GM19239 (cell line): ENCODE measurements at regions not wholly inside any gene's neighbourhood (a gene's known extent, or its start where the extent isn't known, plus 50 kb on each side); places are given as distances from the start of the nearest gene placed in this dataset.
"Not testable (repeated sequence)": the region's sequence is repeated elsewhere in the genome, so short reads cannot be mapped to it uniquely, and the experiment has no call there.

Experiments used
- DNase-seq: peaks from one replicate; pipeline ENCODE4 v3.0.0; 2011; ENCODE audit warnings: low spot score; ENCODE audit not compliant: insufficient read length
- FAIRE-seq: peaks from 2 replicates; lab custom pipeline; 2011; peaks lifted over from hg19 to GRCh38; lab: Jason Lieb, UNC

GRCh38 chr6:144776031-144776819 lies 491.1 kb downstream of the UTRN start:
- FAIRE-seq = peak; percentile 75
- DNase-seq = no peak

GRCh38 chr6:144777249-144777648 lies 492.1 kb downstream of the UTRN start:
- DNase-seq = no peak

GRCh38 chr6:144778056-144778455 lies 492.9 kb downstream of the UTRN start:
- FAIRE-seq = no peak
- no peak for DNase-seq

More at GRCh38 chr6:144777249-144777648, 492.1 kb downstream of the UTRN start:
- no peak for FAIRE-seq

GRCh38 chr6:144778773-144779492 lies 493.8 kb downstream of the UTRN start:
- no peak for DNase-seq
- no peak for FAIRE-seq

- no peak for FAIRE-seq
- DNase-seq = no peak
Measured at GRCh38 chr6:144781836-144782235, 496.7 kb downstream of the UTRN start.

DNA sequence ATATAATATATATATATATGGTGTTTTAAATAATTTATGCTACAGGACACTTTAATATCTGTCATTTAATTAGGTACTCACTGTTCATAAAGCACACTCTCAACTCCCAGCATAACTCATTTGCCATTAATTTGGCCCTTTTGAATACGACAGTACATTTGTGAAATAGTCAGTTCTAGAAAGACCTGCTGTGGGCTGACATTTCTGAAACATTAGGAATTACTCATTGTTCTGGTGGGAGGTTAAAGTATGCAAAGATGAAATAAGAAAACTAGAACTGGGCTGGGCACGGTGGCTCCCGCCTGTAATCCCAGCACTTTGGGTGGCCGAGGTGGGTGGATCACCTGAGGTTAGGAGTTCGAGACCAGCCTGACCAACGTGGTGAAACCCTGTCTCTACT lies 497.5 kb downstream of the UTRN start:
- FAIRE-seq (no peak), DNase-seq (no peak)

- FAIRE-seq = no peak
- DNase-seq = no peak
Measured at GRCh38 chr6:144785056-144785455, 499.9 kb downstream of the UTRN start.

DNA sequence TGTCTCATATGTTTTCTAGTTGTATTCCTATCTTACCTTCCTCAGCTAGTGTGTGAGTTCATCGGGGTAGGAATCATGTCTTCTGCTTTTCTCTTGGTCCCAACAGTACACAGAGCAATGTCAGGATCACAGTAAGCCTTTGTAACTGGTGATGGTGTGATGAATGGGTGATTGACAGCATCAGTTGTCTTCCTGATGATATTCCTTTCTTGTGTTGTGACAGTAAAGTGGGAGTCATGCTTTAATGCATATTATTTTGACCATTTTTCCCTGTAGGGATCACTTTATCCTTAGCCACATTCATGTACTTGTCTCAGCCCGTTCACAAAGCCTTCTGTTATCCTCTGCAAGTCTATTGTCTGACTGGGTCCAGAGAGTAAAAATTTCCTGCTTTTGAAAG lies 501.7 kb downstream of the UTRN start:
- FAIRE-seq = peak; percentile 71
- DNase-seq = no peak

DNA sequence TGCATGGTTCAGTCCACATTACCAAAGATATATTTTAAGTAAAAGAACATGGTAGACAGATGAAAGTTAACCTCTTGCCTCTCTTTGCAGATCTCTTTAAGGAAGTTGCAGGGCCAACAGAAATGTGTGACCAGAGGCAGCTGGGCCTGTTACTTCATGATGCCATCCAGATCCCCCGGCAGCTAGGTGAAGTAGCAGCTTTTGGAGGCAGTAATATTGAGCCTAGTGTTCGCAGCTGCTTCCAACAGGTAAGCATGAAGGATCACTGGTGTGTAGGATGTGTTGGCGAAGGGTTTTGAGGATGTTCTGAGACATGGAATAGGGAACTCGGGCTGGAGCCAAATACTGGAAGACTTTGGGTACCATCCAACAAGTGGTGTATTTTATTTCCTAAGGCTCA lies 508.6 kb downstream of the UTRN start:
- DNase-seq (no peak), FAIRE-seq (no peak)

DNA sequence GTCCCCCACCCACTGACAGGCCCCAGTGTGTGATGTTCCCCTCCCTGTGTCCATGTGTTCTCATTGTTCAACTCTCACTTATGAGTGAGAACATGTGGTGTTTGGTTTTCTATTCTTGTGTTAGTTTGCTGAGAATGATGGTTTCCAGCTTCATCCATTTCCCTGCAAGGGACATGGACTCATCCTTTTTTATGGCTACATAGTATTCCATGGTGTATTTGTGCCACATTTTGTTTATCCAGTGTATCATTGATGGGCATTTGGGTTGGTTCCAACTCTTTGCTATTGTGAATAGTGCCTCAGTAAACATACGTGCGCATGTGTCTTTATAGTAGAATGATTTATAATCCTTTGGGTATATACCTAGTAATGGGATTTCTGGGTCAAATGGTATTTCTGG lies 509.9 kb downstream of the UTRN start:
- not testable (repeated sequence) for DNase-seq, FAIRE-seq

DNA sequence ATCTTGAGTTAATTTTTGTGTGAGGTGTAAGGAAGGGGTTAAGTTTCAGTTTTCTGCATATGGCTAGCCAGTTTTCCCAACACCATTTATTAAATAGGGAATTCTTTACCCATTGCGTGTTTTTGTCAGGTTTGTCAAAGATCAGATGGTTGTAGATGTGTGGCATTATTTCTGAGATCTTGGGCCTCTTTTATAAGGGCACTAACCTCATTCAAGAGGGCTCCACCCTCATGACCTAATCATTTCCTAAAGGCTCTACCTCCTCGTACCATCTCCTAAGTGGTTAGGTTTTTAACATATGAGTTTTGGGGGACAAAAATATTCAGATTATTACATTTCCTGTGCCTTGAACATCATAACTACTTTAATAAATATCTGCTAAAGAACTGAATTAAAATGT lies 510.9 kb downstream of the UTRN start:
- no peak for DNase-seq
- FAIRE-seq = no peak

- FAIRE-seq = no peak
- DNase-seq = no peak
Measured at GRCh38 chr6:144797881-144798589, 512.9 kb downstream of the UTRN start.

DNA sequence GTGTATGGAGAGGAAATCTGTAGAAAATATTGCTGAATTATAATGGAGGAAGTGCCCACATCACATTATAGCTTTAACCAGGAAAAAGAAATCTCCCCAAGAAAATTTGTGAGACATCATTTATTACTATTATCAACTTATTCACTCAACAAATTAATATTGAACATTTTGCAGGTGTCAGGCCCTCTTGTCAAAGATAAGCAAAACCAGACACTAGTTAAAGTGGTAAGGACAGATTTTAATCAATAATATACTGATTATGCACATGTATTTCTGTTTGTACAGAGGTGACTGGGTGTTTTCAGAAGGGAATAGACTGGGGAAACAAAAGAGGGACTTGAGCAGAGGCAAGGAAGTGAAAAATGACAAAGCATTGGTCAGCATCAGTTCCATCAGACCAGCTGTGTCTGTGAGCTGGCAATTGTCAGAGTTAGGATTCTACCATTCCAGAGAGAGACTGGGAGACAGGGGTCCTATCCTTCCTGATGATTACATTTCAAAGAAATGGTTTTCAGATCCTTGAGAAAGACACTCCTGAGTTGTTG lies 519.2 kb downstream of the UTRN start:
- DNase-seq (no peak), FAIRE-seq (no peak)

DNA sequence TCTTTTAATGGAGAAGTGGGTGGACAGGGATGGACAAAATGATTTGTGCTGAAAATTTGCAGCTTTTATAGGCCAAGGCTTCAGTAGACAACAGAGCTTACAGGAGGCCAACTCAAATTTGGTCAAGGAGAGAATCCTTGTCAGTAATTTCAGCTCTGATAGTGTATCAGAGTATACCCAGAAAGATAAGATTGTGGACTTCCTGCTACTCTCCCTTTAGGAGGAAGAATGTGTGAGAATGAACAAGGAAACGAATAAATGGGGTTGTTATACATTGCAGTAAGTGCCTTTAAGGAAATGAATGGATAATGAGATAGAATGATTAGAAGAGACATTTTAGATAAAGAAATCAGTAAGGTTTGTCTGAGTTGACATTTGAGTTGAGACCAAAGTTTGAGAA lies 519.9 kb downstream of the UTRN start:
- DNase-seq = no peak
- no peak for FAIRE-seq

DNA sequence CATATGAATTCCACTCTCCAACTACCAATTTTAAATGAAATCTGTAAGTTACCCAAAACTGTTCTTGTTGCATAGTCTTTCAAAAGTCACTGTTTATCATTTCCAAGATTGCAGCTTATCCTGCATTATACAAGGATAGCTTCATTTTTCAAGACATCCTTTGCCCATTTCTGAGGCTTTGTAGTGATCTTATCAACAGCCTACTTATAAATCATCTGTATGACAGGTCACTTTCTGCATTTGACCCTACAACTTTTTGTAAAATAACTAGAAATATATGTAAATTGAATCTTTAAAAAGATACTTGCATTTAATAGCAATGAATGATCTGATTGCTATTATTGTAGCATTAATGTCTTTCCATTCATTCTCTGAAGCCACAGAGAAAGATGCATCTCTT lies 521.1 kb downstream of the UTRN start:
- no peak for FAIRE-seq

DNA sequence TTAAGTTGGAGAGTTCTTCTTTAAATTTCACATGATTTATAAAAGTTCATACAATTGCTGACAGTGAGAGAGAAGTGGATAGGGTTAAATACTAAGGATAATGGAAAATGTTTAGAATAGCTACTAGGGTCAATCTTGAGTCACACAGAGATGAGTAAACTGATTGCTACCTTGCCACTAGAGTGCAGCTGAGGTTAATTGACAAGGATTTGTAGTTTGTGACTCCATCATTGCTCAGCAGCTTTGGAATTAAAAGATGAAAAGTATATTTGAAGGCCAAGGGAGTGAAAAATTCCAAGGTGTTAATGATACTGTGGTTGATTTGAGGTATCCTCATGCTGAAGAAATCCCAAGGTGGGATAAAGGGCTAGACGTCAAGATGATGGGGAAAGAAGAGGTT lies 524.0 kb downstream of the UTRN start:
- DNase-seq (no peak), FAIRE-seq (no peak)

More for the DNA sequence above, 521.1 kb downstream of the UTRN start:
- no peak for DNase-seq

- DNase-seq = no peak
- FAIRE-seq = no peak
Measured at GRCh38 chr6:144809969-144810368, 524.8 kb downstream of the UTRN start.

DNA sequence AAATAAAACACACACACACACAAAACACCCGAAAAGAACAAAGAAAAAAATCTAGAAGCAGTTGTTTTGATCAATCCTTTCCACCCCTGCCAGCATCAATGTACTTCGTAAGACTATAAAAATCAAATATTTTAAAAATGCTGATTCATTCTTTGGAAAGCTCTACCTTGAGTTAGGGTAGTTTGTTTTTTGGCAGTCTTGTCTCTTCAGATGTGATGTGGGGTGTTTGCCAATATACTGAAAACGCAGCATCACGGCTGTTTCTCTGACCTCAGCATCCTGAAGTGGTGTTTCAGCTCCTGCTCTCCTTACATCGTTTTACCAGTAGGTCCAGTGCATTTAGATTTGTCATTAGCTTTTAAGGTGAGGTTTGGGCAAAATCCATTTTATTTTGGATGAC lies 526.0 kb downstream of the UTRN start:
- FAIRE-seq = no peak

DNA sequence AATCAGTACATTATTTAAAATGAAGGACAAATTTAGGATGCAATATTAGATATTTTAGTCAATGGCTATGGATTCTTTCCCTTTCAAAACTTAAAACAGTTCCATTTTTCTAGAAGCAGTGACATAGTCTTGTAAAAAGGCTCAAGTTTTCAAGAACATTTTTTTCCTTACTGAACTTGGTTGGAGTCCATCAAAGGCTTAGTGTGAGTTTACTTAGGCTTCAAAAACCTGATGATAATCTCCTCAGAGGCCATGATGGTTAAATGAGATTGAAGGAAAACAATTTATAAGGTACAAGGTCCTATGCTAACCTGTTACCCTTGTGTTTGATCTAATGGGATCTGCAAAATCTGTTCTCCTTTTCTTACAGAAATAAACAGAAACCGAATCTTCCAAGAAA lies 531.8 kb downstream of the UTRN start:
- peak; percentile 44 for FAIRE-seq
- DNase-seq = no peak

More for the DNA sequence above, 526.0 kb downstream of the UTRN start:
- no peak for DNase-seq

GRCh38 chr6:144820270-144820669 lies 535.1 kb downstream of the UTRN start:
- DNase-seq = no peak
- no peak for FAIRE-seq

GRCh38 chr6:144823131-144823530 lies 538.0 kb downstream of the UTRN start:
- DNase-seq = no peak
- no peak for FAIRE-seq
